OCI-LY1 (cell line): ENCODE measurements at regions not wholly inside any gene's neighbourhood (a gene's known extent, or its start where the extent isn't known, plus 50 kb on each side); places are given as distances from the start of the nearest gene placed in this dataset.

ENCODE experiments used
- H2AFZ ChIP-seq: fragments of 200-600 bp; sonication (generic), shearing (Covaris generic); 2 replicates; pipeline ENCODE4 v1.6.0; 2014; ENCODE audit warnings: antibody characterized with exemption, mild to moderate bottlenecking, low read length
- H3F3A ChIP-seq: fragments of 200-600 bp; sonication (generic), shearing (Covaris generic); 2 replicates; pipeline ENCODE4 v1.6.0; 2014; ENCODE audit warnings: mild to moderate bottlenecking, antibody characterized with exemption, low read length, moderate library complexity; ENCODE audit not compliant: insufficient read depth
- H3K27ac ChIP-seq: fragments of 200-600 bp; sonication (generic); 2 replicates; pipeline ENCODE4 v1.5.1; 2014; ENCODE audit warnings: low read length, mixed run types, mild to moderate bottlenecking, low read depth; ENCODE audit not compliant: poor library complexity, severe bottlenecking
- H3K27me3 ChIP-seq: fragments of 200-600 bp; sonication (generic); 2 replicates; pipeline ENCODE4 v1.6.0; 2014; ENCODE audit warnings: antibody characterized with exemption, mild to moderate bottlenecking, low read length, moderate library complexity; ENCODE audit not compliant: insufficient read depth
- H3K36me3 ChIP-seq: fragments of 200-600 bp; sonication (generic); 2 replicates; pipeline ENCODE4 v1.6.1; 2014; ENCODE audit warnings: mild to moderate bottlenecking, antibody characterized with exemption, low read length, moderate library complexity, mixed read lengths; ENCODE audit not compliant: insufficient read depth
- H3K4me1 ChIP-seq: fragments of 200-600 bp; sonication (generic); 2 replicates; pipeline ENCODE4 v1.5.1; 2014; ENCODE audit warnings: mild to moderate bottlenecking, low read length, moderate library complexity; ENCODE audit not compliant: insufficient read depth, severe bottlenecking
- H3K4me2 ChIP-seq: fragments of 200-600 bp; sonication (generic), shearing (Covaris generic); 2 replicates; pipeline ENCODE4 v1.6.1; 2014; ENCODE audit warnings: low read length
- H3K4me3 ChIP-seq: fragments of 200-600 bp; sonication (generic); 2 replicates; pipeline ENCODE4 v1.5.1; 2014; ENCODE audit warnings: low read length, low read depth, mild to moderate bottlenecking, mixed read lengths; ENCODE audit not compliant: poor library complexity, severe bottlenecking
- H3K79me2 ChIP-seq: fragments of 200-600 bp; shearing (Covaris generic); 2 replicates; pipeline ENCODE4 v1.6.1; 2016; ENCODE audit warnings: mixed run types, low read length, mixed read lengths; ENCODE audit not compliant: insufficient read depth
- H3K9ac ChIP-seq: fragments of 200-600 bp; sonication (generic), shearing (Covaris generic); 2 replicates; pipeline ENCODE4 v1.6.1; 2014; ENCODE audit warnings: mild to moderate bottlenecking, low read length, mixed read lengths
- H3K9me2 ChIP-seq: fragments of 200-600 bp; sonication (generic), shearing (Covaris generic); 2 replicates; pipeline ENCODE4 v1.6.1; 2014; ENCODE audit warnings: low read depth, mild to moderate bottlenecking, low read length, mixed read lengths
- H3K9me3 ChIP-seq: fragments of 200-600 bp; shearing (Covaris generic); 2 replicates; pipeline ENCODE4 v1.6.1; 2014; ENCODE audit warnings: low read length, mixed read lengths
- H4K20me1 ChIP-seq: fragments of 200-600 bp; sonication (generic), shearing (Covaris generic); 2 replicates; pipeline ENCODE4 v1.6.0; 2016; ENCODE audit warnings: mild to moderate bottlenecking, low read length; ENCODE audit not compliant: insufficient read depth
- CTCF ChIP-seq: fragments of 200-600 bp; sonication (generic), shearing (Covaris generic); IDR thresholded peaks from 2 replicates; pipeline ENCODE4 v1.5.1; 2017; ENCODE audit warnings: mild to moderate bottlenecking, antibody characterized with exemption, low read length, moderate library complexity, mixed read lengths
- EZH2 ChIP-seq: fragments of 200-600 bp; sonication (generic), shearing (Covaris generic); IDR thresholded peaks from 2 replicates; pipeline ENCODE4 v1.8.0; 2017; ENCODE audit warnings: borderline replicate concordance, mixed run types, mild to moderate bottlenecking, antibody characterized with exemption, low read length, moderate library complexity, mixed read lengths

DNA sequence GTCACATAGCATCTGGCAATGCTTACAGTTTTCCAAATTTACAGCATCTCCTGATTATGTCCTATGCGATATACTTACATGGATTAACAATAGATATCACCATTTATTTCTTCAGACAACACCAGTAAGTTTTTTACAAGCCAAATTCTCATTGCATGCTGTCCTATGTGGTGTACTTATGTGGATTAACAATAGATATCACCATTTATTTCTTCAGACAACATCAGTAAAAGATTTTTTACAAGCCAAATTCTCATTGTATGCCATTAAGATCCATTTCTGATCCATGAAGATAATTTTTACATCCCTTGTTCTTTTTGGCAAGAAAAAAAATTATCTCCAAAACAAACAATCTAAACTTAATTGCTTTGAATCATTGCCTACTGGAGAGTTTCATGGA, 340.9 kb downstream of the KCNN2 start:
- Histone ChIP-seq H3K4me1 (no peaks in the 10 kb centered on the region), H3K9ac (no peak overlapping the region), H3K4me2 (no peak overlapping the region), H3K4me3 (no peak overlapping the region), H3K27ac (no peak overlapping the region), H3F3A (no peaks in the 10 kb centered on the region), H3K27me3 (no peaks in the 10 kb centered on the region), H3K9me2 (no peaks in the 10 kb centered on the region), H4K20me1 (no peaks in the 10 kb centered on the region), H3K9me3 (no peaks in the 10 kb centered on the region), H3K36me3 (no peaks in the 10 kb centered on the region), H2AFZ (no peak overlapping the region), H3K79me2 (no peaks in the 10 kb centered on the region)
- TF ChIP-seq CTCF (no peak), EZH2 (no peak)

- no peak overlapping the region for H3K9ac ChIP-seq
- H3K79me2 ChIP-seq = no peaks in the 10 kb centered on the region
- H3K4me3 ChIP-seq = no peak overlapping the region
- TF ChIP-seq EZH2 (no peak), CTCF (no peak)
- no peaks in the 10 kb centered on the region for H3K9me3 ChIP-seq
- H3K27me3 ChIP-seq = no peaks in the 10 kb centered on the region
- no peak overlapping the region for H3K4me2 ChIP-seq
- no peaks in the 10 kb centered on the region for H3K4me1 ChIP-seq
- no peaks in the 10 kb centered on the region for H3K9me2 ChIP-seq
- no peaks in the 10 kb centered on the region for H3K36me3 ChIP-seq
- H2AFZ ChIP-seq = no peak overlapping the region
- no peak overlapping the region for H3K27ac ChIP-seq
- H3F3A ChIP-seq = no peaks in the 10 kb centered on the region
- no peaks in the 10 kb centered on the region for H4K20me1 ChIP-seq
Observed at GRCh38 chr5:114702136-114702535, 340.3 kb downstream of the KCNN2 start.

- no peaks in the 10 kb centered on the region for H4K20me1 ChIP-seq
- no peak overlapping the region for H3K4me2 ChIP-seq
- TF ChIP-seq EZH2 (no peak), CTCF (no peak)
- no peak overlapping the region for H2AFZ ChIP-seq
- H3K9me3 ChIP-seq = no peaks in the 10 kb centered on the region
- no peak overlapping the region for H3K27ac ChIP-seq
- no peaks in the 10 kb centered on the region for H3F3A ChIP-seq
- no peak overlapping the region for H3K4me3 ChIP-seq
- no peaks in the 10 kb centered on the region for H3K36me3 ChIP-seq
- no peaks in the 10 kb centered on the region for H3K79me2 ChIP-seq
- H3K9me2 ChIP-seq = no peaks in the 10 kb centered on the region
- H3K4me1 ChIP-seq = no peaks in the 10 kb centered on the region
- H3K9ac ChIP-seq = no peak overlapping the region
- H3K27me3 ChIP-seq = no peaks in the 10 kb centered on the region
Observed at GRCh38 chr5:114700823-114701222, 339.0 kb downstream of the KCNN2 start.
